HL-60/S4 (cell line): ENCODE measurements at regions not wholly inside any gene's neighbourhood (a gene's known extent, or its start where the extent isn't known, plus 50 kb on each side); places are given as distances from the start of the nearest gene placed in this dataset.

ENCODE experiments used
- in situ Hi-C: fragments of 300-500 bp; cut with MboI; formaldehyde crosslinking; loops from 2 replicates; pipeline ENCODE4 v1.14.3; 2022; ENCODE audit warnings: low sequenced_read_pairs

GRCh38 chr12:93195511-93195910, 182.2 kb upstream of the NUDT4 start:
- in situ Hi-C loops = no loop called here

- in situ Hi-C loops = no loop called here
Observed at GRCh38 chr12:93197067-93197593, 180.6 kb upstream of the NUDT4 start.

GRCh38 chr12:93198086-93198485, 179.6 kb upstream of the NUDT4 start:
- in situ Hi-C loops = no loop called here

GRCh38 chr12:93199831-93200236, 177.9 kb upstream of the NUDT4 start:
- in situ Hi-C loops = no loop called here

- in situ Hi-C loops = no loop called here
Observed at GRCh38 chr12:93200291-93200917, 177.3 kb upstream of the NUDT4 start.

- in situ Hi-C loops = no loop called here
Observed at GRCh38 chr12:93201990-93202389, 175.7 kb upstream of the NUDT4 start.

GRCh38 chr12:93202688-93203087, 175.0 kb upstream of the NUDT4 start:
- in situ Hi-C loops = no loop called here

GRCh38 chr12:93203361-93203760, 174.4 kb upstream of the NUDT4 start:
- in situ Hi-C loops = no loop called here

- in situ Hi-C loops = no loop called here
Observed at GRCh38 chr12:93204896-93205295, 172.8 kb upstream of the NUDT4 start.

- in situ Hi-C loops = no loop called here
Observed at GRCh38 chr12:93205361-93205760, 172.4 kb upstream of the NUDT4 start.

GRCh38 chr12:93208011-93208410, 169.7 kb upstream of the NUDT4 start:
- in situ Hi-C loops = no loop called here

- in situ Hi-C loops = no loop called here
Observed at GRCh38 chr12:93214523-93215289, 163.0 kb upstream of the NUDT4 start.

- in situ Hi-C loops = no loop called here
Observed at GRCh38 chr12:93215290-93215678, 162.4 kb upstream of the NUDT4 start.

- in situ Hi-C loops = no loop called here
Observed at GRCh38 chr12:93219947-93220346, 157.8 kb upstream of the NUDT4 start.

GRCh38 chr12:93221841-93222240, 155.9 kb upstream of the NUDT4 start:
- in situ Hi-C loops = no loop called here

GRCh38 chr12:93223440-93224426, 154.0 kb upstream of the NUDT4 start:
- in situ Hi-C loops = no loop called here

GRCh38 chr12:93225094-93225493, 152.6 kb upstream of the NUDT4 start:
- in situ Hi-C loops = no loop called here

GRCh38 chr12:93226361-93226760, 151.4 kb upstream of the NUDT4 start:
- in situ Hi-C loops = no loop called here

- in situ Hi-C loops = no loop called here
Observed at GRCh38 chr12:93229494-93230325, 148.0 kb upstream of the NUDT4 start.

GRCh38 chr12:93230326-93230720, 147.4 kb upstream of the NUDT4 start:
- in situ Hi-C loops = no loop called here
